ENCODE measurements at regions not wholly inside any gene's neighbourhood (a gene's known extent, or its start where the extent isn't known, plus 50 kb on each side); places are given as distances from the start of the nearest gene placed in this dataset.

DNA sequence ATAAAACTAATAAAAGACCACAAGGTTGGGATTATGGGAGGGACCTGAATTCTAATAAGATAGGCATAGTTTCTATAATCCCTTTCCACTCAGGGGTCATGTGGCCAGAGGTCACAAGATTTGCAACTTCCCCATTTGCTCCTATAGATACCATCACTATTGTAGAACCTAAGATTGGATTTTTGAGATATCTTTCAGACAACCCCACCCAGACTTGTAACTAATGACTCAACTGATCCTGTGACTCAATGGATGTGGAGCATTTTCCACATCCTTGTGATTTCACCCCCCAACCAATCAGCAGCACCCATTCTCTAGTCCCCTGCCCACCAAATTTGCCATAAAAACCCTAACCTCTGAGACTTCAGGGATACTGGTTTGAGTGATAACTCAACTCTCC is 51.9 kb upstream of the PIK3AP1 start:
- Histone ChIP-seq H3K36me3 (ENCODE audit: control insufficient read depth in 4 of 4, insufficient read depth in 4 of 4, low read length in 3 of 4) (no peaks in the 10 kb centered on the region), H3K9me3 (ENCODE audit: control extremely low read depth in 1 of 5, control insufficient read depth in 4 of 5, insufficient read depth in 2 of 5, low read depth in 1 of 5, low read length in 4 of 5) (peaks cover 0 to 13% (median 11%) of the 10 kb centered on the region in 5 experiments), H3K4me1 (ENCODE audit: control extremely low read depth in 1 of 4, control insufficient read depth in 4 of 4, insufficient read depth in 4 of 4, low read length in 3 of 4) (no peaks in the 10 kb centered on the region), H3K4me3 (ENCODE audit: control insufficient read depth in 1 of 7, extremely low read depth in 1 of 7, insufficient read depth in 4 of 7, low read depth in 2 of 7, low read length in 6 of 7) (no peak overlapping the region), H3K27ac (ENCODE audit: insufficient read depth in 1 of 2, low read depth in 1 of 2, low read length in 2 of 2, poor library complexity in 1 of 2, severe bottlenecking in 2 of 2) (no peak overlapping the region), H3K27me3 (replicated peaks in 2 of 5; ENCODE audit: control insufficient read depth in 4 of 5, insufficient read depth in 5 of 5, low read length in 4 of 5) (no peaks in the 10 kb centered on the region)
- CTCF ChIA-PET, result interaction anchor here (1.0 kb wide), 1 partner anchor 17 kb away, joined by 3 read pairs; no protein-coding TSS in a partner anchor
- POLR2A ChIA-PET, result no interaction called here
- DNase-seq, result no peak

- CTCF ChIA-PET, result interaction anchor here (1.2 to 2.0 kb wide), 3 partner anchors 12 to 128 kb away, joined by 3 to 8 read pairs (median 4); no protein-coding TSS in a partner anchor
- no CpG with 5 or more reads among the region's 1 CpG for WGBS (ENCODE audit: insufficient coverage)
- Histone ChIP-seq H3K27me3 (replicated peaks in 2 of 5; ENCODE audit: control insufficient read depth in 4 of 5, insufficient read depth in 5 of 5, low read length in 4 of 5) (no peaks in the 10 kb centered on the region), H3K4me1 (ENCODE audit: control extremely low read depth in 1 of 4, control insufficient read depth in 4 of 4, insufficient read depth in 4 of 4, low read length in 3 of 4) (no peaks in the 10 kb centered on the region), H3K9me3 (ENCODE audit: control extremely low read depth in 1 of 5, control insufficient read depth in 4 of 5, insufficient read depth in 2 of 5, low read depth in 1 of 5, low read length in 4 of 5) (peaks cover 0 to 13% (median 11%) of the 10 kb centered on the region in 5 experiments), H3K27ac (ENCODE audit: insufficient read depth in 1 of 2, low read depth in 1 of 2, low read length in 2 of 2, poor library complexity in 1 of 2, severe bottlenecking in 2 of 2) (no peak overlapping the region), H3K4me3 (ENCODE audit: control insufficient read depth in 1 of 7, extremely low read depth in 1 of 7, insufficient read depth in 4 of 7, low read depth in 2 of 7, low read length in 6 of 7) (no peak overlapping the region), H3K36me3 (ENCODE audit: control insufficient read depth in 4 of 4, insufficient read depth in 4 of 4, low read length in 3 of 4) (no peaks in the 10 kb centered on the region)
- DNase-seq, result no peak
- POLR2A ChIA-PET, result interaction anchor here (0.6 kb wide), 1 partner anchor 482 kb away, joined by 3 read pairs; no protein-coding TSS in a partner anchor
Measured at GRCh38 chr10:96770987-96771386, 50.7 kb upstream of the PIK3AP1 start.
